Mesodermal cell (in vitro differentiated cells): ENCODE measurements at regions not wholly inside any gene's neighbourhood (a gene's known extent, or its start where the extent isn't known, plus 50 kb on each side); places are given as distances from the start of the nearest gene placed in this dataset.

ENCODE experiments used
- H3K27ac ChIP-seq: 2 replicates; pipeline ENCODE4 v1.7.0; 2013; ENCODE audit warnings: mild to moderate bottlenecking, low read depth, low read length, moderate library complexity; ENCODE audit not compliant: severe bottlenecking
- H3K36me3 ChIP-seq: 2 replicates; pipeline ENCODE4 v1.7.1; 2013; ENCODE audit warnings: mild to moderate bottlenecking, low read length, moderate library complexity; ENCODE audit not compliant: control insufficient read depth, insufficient read depth
- H3K4me1 ChIP-seq: one replicate; pipeline ENCODE4 v1.7.1; 2013; ENCODE audit warnings: mild to moderate bottlenecking, low read length; ENCODE audit not compliant: insufficient read depth, control insufficient read depth, poor library complexity, severe bottlenecking
- H3K4me3 ChIP-seq: 2 replicates; pipeline ENCODE4 v1.7.0; 2013; ENCODE audit warnings: low read length, control low read depth, mild to moderate bottlenecking; ENCODE audit not compliant: insufficient read depth, poor library complexity, severe bottlenecking; ENCODE audit errors: extremely low read depth
- H3K9me3 ChIP-seq: 2 replicates; pipeline ENCODE4 v1.7.1; 2013; ENCODE audit warnings: mild to moderate bottlenecking, low read length, moderate library complexity; ENCODE audit not compliant: control insufficient read depth
- WGBS, 2 experiments: methylation state at CpG; one replicate each; pipeline ENCODE4 v1.1.5; 2013; ENCODE audit warnings: missing lambda C conversion rate in 2 of 2; ENCODE audit not compliant: insufficient coverage in 2 of 2; 5-methylcytosine and 5-hydroxymethylcytosine counted together

- H3K4me3 ChIP-seq: no peak overlapping the region
- H3K27ac ChIP-seq: no peak overlapping the region
- no peaks in the 10 kb centered on the region for H3K36me3 ChIP-seq
- no peaks in the 10 kb centered on the region for H3K4me1 ChIP-seq
- WGBS, 2 experiments: 89 to 94% methylated on average over 13 of the region's 13 CpGs
- no peaks in the 10 kb centered on the region for H3K9me3 ChIP-seq
Measured at GRCh38 chr2:238502088-238502810, 75.5 kb downstream of the ASB1 start.

- WGBS, 2 experiments: 89 to 96% methylated on average over 18 to 22 of the region's 23 CpGs
- H3K9me3 ChIP-seq: no peaks in the 10 kb centered on the region
Measured at GRCh38 chr2:238502956-238503791, 76.4 kb downstream of the ASB1 start.

GRCh38 chr2:238504181-238504931 lies 77.6 kb downstream of the ASB1 start:
- Histone ChIP-seq H3K4me1 (no peaks in the 10 kb centered on the region), H3K36me3 (no peaks in the 10 kb centered on the region), H3K27ac (no peak overlapping the region), H3K4me3 (no peak overlapping the region), H3K9me3 (no peaks in the 10 kb centered on the region)
- WGBS, 2 experiments: 91 to 92% methylated on average over 9 to 18 of the region's 26 CpGs

More at GRCh38 chr2:238502956-238503791, 76.4 kb downstream of the ASB1 start:
- H3K27ac ChIP-seq: no peak overlapping the region
- H3K4me1 ChIP-seq: no peaks in the 10 kb centered on the region
- no peak overlapping the region for H3K4me3 ChIP-seq
- H3K36me3 ChIP-seq: no peaks in the 10 kb centered on the region

- Histone ChIP-seq H3K4me3 (no peak overlapping the region), H3K4me1 (no peaks in the 10 kb centered on the region), H3K27ac (no peak overlapping the region), H3K36me3 (no peaks in the 10 kb centered on the region), H3K9me3 (no peaks in the 10 kb centered on the region)
- 92 to 96% methylated on average over 7 to 13 of the region's 16 CpGs for WGBS, 2 experiments
Measured at GRCh38 chr2:238505119-238505891, 78.6 kb downstream of the ASB1 start.

GRCh38 chr2:238505892-238506280 lies 79.2 kb downstream of the ASB1 start:
- 95 to 98% methylated on average over 9 of the region's 9 CpGs for WGBS, 2 experiments

GRCh38 chr2:238506371-238507068 lies 79.8 kb downstream of the ASB1 start:
- Histone ChIP-seq H3K9me3 (no peaks in the 10 kb centered on the region), H3K36me3 (no peaks in the 10 kb centered on the region), H3K27ac (no peak overlapping the region), H3K4me1 (no peaks in the 10 kb centered on the region), H3K4me3 (no peak overlapping the region)
- WGBS, 2 experiments: 70 to 78% methylated on average over 14 to 15 of the region's 17 CpGs

More at GRCh38 chr2:238505892-238506280, 79.2 kb downstream of the ASB1 start:
- Histone ChIP-seq H3K36me3 (no peaks in the 10 kb centered on the region), H3K9me3 (no peaks in the 10 kb centered on the region), H3K4me3 (no peak overlapping the region), H3K4me1 (no peaks in the 10 kb centered on the region), H3K27ac (no peak overlapping the region)

- WGBS, 2 experiments: 96% methylated on average over 6 of the region's 6 CpGs; no CpG with 5 or more reads in 1 of the 2 experiments
- H3K36me3 ChIP-seq: no peaks in the 10 kb centered on the region
- no peak overlapping the region for H3K4me3 ChIP-seq
- H3K9me3 ChIP-seq: no peaks in the 10 kb centered on the region
- H3K4me1 ChIP-seq: no peaks in the 10 kb centered on the region
- no peak overlapping the region for H3K27ac ChIP-seq
Measured at GRCh38 chr2:238507836-238508235, 81.1 kb downstream of the ASB1 start.

GRCh38 chr2:238509151-238509835 lies 82.6 kb downstream of the ASB1 start:
- Histone ChIP-seq H3K27ac (no peak overlapping the region), H3K4me3 (no peak overlapping the region), H3K9me3 (no peaks in the 10 kb centered on the region), H3K36me3 (no peaks in the 10 kb centered on the region), H3K4me1 (no peaks in the 10 kb centered on the region)
- 75 to 87% methylated on average over 10 to 12 of the region's 12 CpGs for WGBS, 2 experiments

- Histone ChIP-seq H3K36me3 (no peaks in the 10 kb centered on the region), H3K4me3 (no peak overlapping the region), H3K27ac (no peak overlapping the region), H3K4me1 (no peaks in the 10 kb centered on the region), H3K9me3 (no peaks in the 10 kb centered on the region)
- WGBS, 2 experiments: 83 to 95% methylated on average over 2 of the region's 7 CpGs
Measured at GRCh38 chr2:238509903-238510302, 83.2 kb downstream of the ASB1 start.
